Cerebellar nuclear complex (tissue), 1 donor: ENCODE measurements at regions not wholly inside any gene's neighbourhood (a gene's known extent, or its start where the extent isn't known, plus 50 kb on each side); places are given as distances from the start of the nearest gene placed in this dataset.

Source experiments
- DNase-seq, 2 experiments: peaks; one replicate each; lab custom pipeline; 2025; lab: John Stamatoyannopoulos, UW

GRCh38 chr1:13878021-13878420 is 178.0 kb downstream of the PRDM2 start:
- DNase-seq: no peak

- DNase-seq: no peak
Observed at GRCh38 chr1:13878451-13878850, 178.5 kb downstream of the PRDM2 start.

GRCh38 chr1:13881385-13882088 is 181.5 kb downstream of the PRDM2 start:
- DNase-seq: no peak

GRCh38 chr1:13888351-13888986 is 188.5 kb downstream of the PRDM2 start:
- no peak for DNase-seq

GRCh38 chr1:13889495-13889894 is 189.5 kb downstream of the PRDM2 start:
- DNase-seq: no peak

GRCh38 chr1:13890766-13891165 is 190.8 kb downstream of the PRDM2 start:
- no peak for DNase-seq

GRCh38 chr1:13892198-13892597 is 192.2 kb downstream of the PRDM2 start:
- DNase-seq: peak in 1 of 2 experiments; percentile 0

GRCh38 chr1:13892671-13893325 is 192.8 kb downstream of the PRDM2 start:
- DNase-seq: no peak

- no peak for DNase-seq
Observed at GRCh38 chr1:13893409-13893821, 193.4 kb downstream of the PRDM2 start.

GRCh38 chr1:13896932-13897331 is 196.9 kb downstream of the PRDM2 start:
- DNase-seq: no peak

GRCh38 chr1:13898406-13898805 is 198.4 kb downstream of the PRDM2 start:
- DNase-seq: no peak

- no peak for DNase-seq
Observed at GRCh38 chr1:13899856-13900255, 199.9 kb downstream of the PRDM2 start.

- DNase-seq: no peak
Observed at GRCh38 chr1:13900583-13900982, 200.6 kb downstream of the PRDM2 start.

GRCh38 chr1:13901039-13901438 is 201.1 kb downstream of the PRDM2 start:
- DNase-seq: no peak

- no peak for DNase-seq
Observed at GRCh38 chr1:13901597-13901996, 201.6 kb downstream of the PRDM2 start.

- no peak for DNase-seq
Observed at GRCh38 chr1:13908128-13908527, 208.1 kb downstream of the PRDM2 start.

GRCh38 chr1:13911697-13912619 is 212.0 kb downstream of the PRDM2 start:
- no peak for DNase-seq

- no peak for DNase-seq
Observed at GRCh38 chr1:13913396-13913795, 213.4 kb downstream of the PRDM2 start.

- DNase-seq: no peak
Observed at GRCh38 chr1:13916530-13916929, 216.5 kb downstream of the PRDM2 start.

GRCh38 chr1:13917607-13918006 is 217.6 kb downstream of the PRDM2 start:
- DNase-seq: no peak

- no peak for DNase-seq
Observed at GRCh38 chr1:13918862-13919261, 218.9 kb downstream of the PRDM2 start.

GRCh38 chr1:13921190-13921589 is 221.2 kb downstream of the PRDM2 start:
- no peak for DNase-seq
